B cell (primary cell): ENCODE measurements at regions not wholly inside any gene's neighbourhood (a gene's known extent, or its start where the extent isn't known, plus 50 kb on each side); places are given as distances from the start of the nearest gene placed in this dataset.
"Not testable (repeated sequence)": the region's sequence is repeated elsewhere in the genome, so short reads cannot be mapped to it uniquely, and the experiment has no call there.

Source experiments
- ATAC-seq: fragments of 200-7000 bp; cut with Tn5 transposase; one replicate; pipeline ENCODE4 v1.10.0; 2021; ENCODE audit warnings: low read depth, mild to moderate bottlenecking, moderate number of reproducible peaks, moderate library complexity
- CTCF ChIA-PET: fragments of 350-600 bp; sonication (Branson Sonifier 250); formaldehyde crosslinking; loops from one replicate; lab custom pipeline; 2021; ENCODE audit warnings: antibody characterized with exemption, inconsistent platforms; lab: Charles Lee
- POLR2A ChIA-PET: fragments of 350-600 bp; sonication (Branson Sonifier 250); formaldehyde crosslinking; loops from one replicate; lab custom pipeline; 2021; ENCODE audit warnings: antibody characterized with exemption; lab: Charles Lee
- DNase-seq: peaks from one replicate; pipeline ENCODE4 v3.0.0; 2013
- H2AFZ ChIP-seq: 2 replicates; pipeline ENCODE4 v1.6.1; 2012; ENCODE audit warnings: mild to moderate bottlenecking, low read depth, low read length; ENCODE audit not compliant: insufficient read depth, poor library complexity, severe bottlenecking
- H3K27ac ChIP-seq, 2 donors: 1 replicate in 1 of 2; 2 replicates in 1 of 2; pipeline ENCODE4 v1.5.1; 2012 to 2013; ENCODE audit warnings: low read length in 2 of 2, mild to moderate bottlenecking in 2 of 2, moderate library complexity in 1 of 2
- H3K27me3 ChIP-seq, 4 experiments: fragments of 200-600 bp in 1 of 4; sonication (generic) in 1 of 4; replicated peaks in 1 of 4; 1 replicate in 2 of 4; 2 replicates in 2 of 4; pipeline versions ENCODE4 v1.6.1 to v1.7.0; 2013 to 2016; ENCODE audit warnings: low read length in 3 of 4, mild to moderate bottlenecking in 2 of 4, mixed read lengths in 1 of 4, moderate library complexity in 1 of 4; ENCODE audit not compliant: insufficient read depth in 4 of 4, control insufficient read depth in 3 of 4; ENCODE audit errors: control extremely low read depth in 1 of 4
- H3K36me3 ChIP-seq, 2 experiments: replicated peaks in 1 of 2; 1 replicate in 1 of 2; 2 replicates in 1 of 2; pipeline versions ENCODE4 v1.6.1 to v1.7.1; 2013; ENCODE audit warnings: low read length in 1 of 2; ENCODE audit not compliant: insufficient read depth in 2 of 2, control insufficient read depth in 1 of 2; ENCODE audit errors: control extremely low read depth in 1 of 2, extremely low read depth in 1 of 2
- H3K4me1 ChIP-seq, 2 donors: fragments of 200-600 bp in 1 of 2; sonication (generic) in 1 of 2; 1 replicate in 1 of 2; 2 replicates in 1 of 2; pipeline versions ENCODE4 v1.5.1 to v1.6.1; 2013 to 2017; ENCODE audit warnings: low read length in 2 of 2; ENCODE audit not compliant: control insufficient read depth in 2 of 2, insufficient read depth in 2 of 2
- H3K4me2 ChIP-seq: replicated peaks from 2 replicates; pipeline ENCODE3; 2012; ENCODE audit warnings: mild to moderate bottlenecking, low read depth, low read length; ENCODE audit not compliant: poor library complexity, severe bottlenecking
- H3K4me3 ChIP-seq, 5 experiments: fragments of 200-600 bp in 1 of 5; sonication (generic) in 1 of 5; 1 replicate in 3 of 5; 2 replicates in 2 of 5; pipeline versions ENCODE4 v1.5.1 to v1.7.0; 2011 to 2016; ENCODE audit warnings: low read length in 4 of 5, mild to moderate bottlenecking in 4 of 5, low read depth in 2 of 5, control low read depth in 1 of 5, moderate library complexity in 1 of 5; ENCODE audit not compliant: insufficient read depth in 1 of 5; ENCODE audit errors: control extremely low read depth in 1 of 5, extremely low read depth in 1 of 5
- H3K79me2 ChIP-seq: fragments of 200-600 bp; sonication (generic); one replicate; pipeline ENCODE4 v1.6.0; 2016; ENCODE audit warnings: low read length; ENCODE audit not compliant: control insufficient read depth, insufficient read depth
- H3K9ac ChIP-seq: fragments of 200-600 bp; sonication (generic); 2 replicates; pipeline ENCODE4 v1.6.1; 2017; ENCODE audit warnings: mild to moderate bottlenecking, low read length, moderate library complexity
- H3K9me3 ChIP-seq, 3 donors: one replicate each; pipeline versions ENCODE4 v1.6.1 to v1.7.1; 2013; ENCODE audit warnings: low read length in 2 of 3; ENCODE audit not compliant: control insufficient read depth in 2 of 3, insufficient read depth in 1 of 3; ENCODE audit errors: control extremely low read depth in 1 of 3
- H4K20me1 ChIP-seq: 2 replicates; pipeline ENCODE4 v1.6.0; 2012; ENCODE audit warnings: mild to moderate bottlenecking, low read length; ENCODE audit not compliant: insufficient read depth, control insufficient read depth, poor library complexity, severe bottlenecking
- H3K27ac Mint-ChIP-seq: one replicate; pipeline ENCODE4 v1.8.0; 2021; ENCODE audit warnings: mixed read lengths
- H3K27me3 Mint-ChIP-seq: one replicate; pipeline ENCODE4 v1.8.0; 2021; ENCODE audit warnings: mixed read lengths
- H3K4me1 Mint-ChIP-seq: one replicate; pipeline ENCODE4 v1.8.0; 2021; ENCODE audit warnings: mixed read lengths
- H3K4me3 Mint-ChIP-seq: one replicate; pipeline ENCODE4 v1.8.0; 2021; ENCODE audit warnings: mixed read lengths
- H3K9me3 Mint-ChIP-seq: one replicate; pipeline ENCODE4 v1.8.0; 2022; ENCODE audit warnings: mixed read lengths; ENCODE audit not compliant: insufficient read depth
- CTCF ChIP-seq: fragments of 200-600 bp; IDR thresholded peaks from one replicate; pipeline ENCODE4 v1.8.0; 2022; ENCODE audit warnings: antibody characterized with exemption, mild to moderate bottlenecking
- EZH2 ChIP-seq: IDR thresholded peaks from 2 replicates; pipeline ENCODE4 v1.6.1; 2012; ENCODE audit warnings: borderline replicate concordance, low read depth, mild to moderate bottlenecking, moderate library complexity, low read length; ENCODE audit not compliant: insufficient read depth, poor library complexity, severe bottlenecking
- WGBS: methylation state at CpG from one replicate; pipeline ENCODE4 v1.1.5; 2013; ENCODE audit warnings: missing lambda C conversion rate; ENCODE audit not compliant: insufficient coverage; 5-methylcytosine and 5-hydroxymethylcytosine counted together
- intact Hi-C: fragments of 100-400 bp; cut with micrococcal nuclease; formaldehyde crosslinking; loops from one replicate; pipeline ENCODE4 v1.10.0; 2022

GRCh38 chr9:29445751-29446150, 1872.5 kb upstream of the C9orf72 start:
- Histone ChIP-seq H2AFZ (no peak overlapping the region), H3K79me2 (no peaks in the 10 kb centered on the region), H3K4me2 (no peak overlapping the region), H3K9me3 (peaks cover 0 to 4% (median 0%) of the 10 kb centered on the region in 3 donors), H3K4me1 (no peaks in the 10 kb centered on the region), H3K27me3 (no peaks in the 10 kb centered on the region), H3K9ac (no peak overlapping the region), H3K27ac (no peak overlapping the region), H4K20me1 (no peaks in the 10 kb centered on the region), H3K36me3 (no peaks in the 10 kb centered on the region), H3K4me3 (no peak overlapping the region)
- Mint-ChIP-seq H3K9me3 (peaks cover 5% of the 10 kb centered on the region), H3K27ac (no peak overlapping the region), H3K27me3 (no peaks in the 10 kb centered on the region), H3K4me1 (no peaks in the 10 kb centered on the region), H3K4me3 (no peak overlapping the region)
- ChIA-PET POLR2A (no interaction called here), CTCF (no interaction called here)
- no peak for TF ChIP-seq EZH2
- no peak for TF ChIP-seq CTCF
- ATAC-seq (no peak), DNase-seq (no peak)
- intact Hi-C loops = no loop called here
- 100% methylated on average over 1 of the region's 3 CpGs for WGBS

- Histone ChIP-seq H2AFZ (no peak overlapping the region), H3K27ac (no peak overlapping the region), H4K20me1 (no peaks in the 10 kb centered on the region), H3K9me3 (peaks cover 0 to 4% (median 0%) of the 10 kb centered on the region in 3 donors), H3K4me3 (no peak overlapping the region), H3K27me3 (no peaks in the 10 kb centered on the region), H3K36me3 (no peaks in the 10 kb centered on the region), H3K79me2 (no peaks in the 10 kb centered on the region), H3K9ac (no peak overlapping the region), H3K4me2 (no peak overlapping the region), H3K4me1 (no peaks in the 10 kb centered on the region)
- Mint-ChIP-seq H3K4me3 (no peak overlapping the region), H3K4me1 (no peaks in the 10 kb centered on the region), H3K27me3 (no peaks in the 10 kb centered on the region), H3K9me3 (peaks cover 2% of the 10 kb centered on the region), H3K27ac (no peak overlapping the region)
- TF ChIP-seq EZH2 (no peak), CTCF (no peak)
- ATAC-seq = no peak
- no peak for DNase-seq
- CTCF ChIA-PET = no interaction called here
- POLR2A ChIA-PET = no interaction called here
- intact Hi-C loops = no loop called here
Observed at GRCh38 chr9:29449306-29449705, 1876.0 kb upstream of the C9orf72 start.

- H3K4me2 ChIP-seq, H3K27me3 Mint-ChIP-seq, CTCF ChIA-PET, POLR2A ChIA-PET, H3K9ac ChIP-seq, H3K4me3 ChIP-seq, H3K4me1 ChIP-seq, H3K9me3 ChIP-seq, ATAC-seq, H3K27ac Mint-ChIP-seq, H2AFZ ChIP-seq, H3K79me2 ChIP-seq, H3K27ac ChIP-seq, intact Hi-C loops, H4K20me1 ChIP-seq, H3K9me3 Mint-ChIP-seq, H3K4me1 Mint-ChIP-seq, H3K27me3 ChIP-seq, H3K4me3 Mint-ChIP-seq, H3K36me3 ChIP-seq, DNase-seq: not testable (repeated sequence)
- 91% methylated on average over 26 of the region's 29 CpGs for WGBS
Observed at GRCh38 chr9:29450343-29450875, 1877.1 kb upstream of the C9orf72 start.
